PC-9 (cell line): ENCODE measurements at regions not wholly inside any gene's neighbourhood (a gene's known extent, or its start where the extent isn't known, plus 50 kb on each side); places are given as distances from the start of the nearest gene placed in this dataset.

Source experiments
- CTCF ChIP-seq: fragments of 200-600 bp; sonication (generic); conservative IDR thresholded peaks from 2 replicates; pipeline ENCODE4 v1.6.1; 2017; ENCODE audit warnings: mixed run types, antibody characterized with exemption, mild to moderate bottlenecking, moderate library complexity
- EZH2 ChIP-seq: fragments of 200-600 bp; sonication (generic); IDR thresholded peaks from 2 replicates; pipeline ENCODE4 v1.8.0; 2017; ENCODE audit warnings: antibody characterized with exemption, low read depth

- TF ChIP-seq CTCF (no peak), EZH2 (no peak)
These were observed 171.7 kb upstream of the MYCN start for GRCh38 chr2:15768615-15769014.
